H7 (cell line): ENCODE measurements at regions not wholly inside any gene's neighbourhood (a gene's known extent, or its start where the extent isn't known, plus 50 kb on each side); places are given as distances from the start of the nearest gene placed in this dataset.
"Not testable (repeated sequence)": the region's sequence is repeated elsewhere in the genome, so short reads cannot be mapped to it uniquely, and the experiment has no call there.

Experiments
- DNase-seq: peaks from one replicate; pipeline ENCODE4 v3.0.0; 2012
- H3K27me3 ChIP-seq: 2 replicates; pipeline ENCODE4 v1.6.0; 2011; ENCODE audit warnings: mild to moderate bottlenecking, low read length; ENCODE audit not compliant: control insufficient read depth, insufficient read depth
- H3K36me3 ChIP-seq: replicated peaks from 2 replicates; pipeline ENCODE4 v1.5.1; 2011; ENCODE audit warnings: low read length; ENCODE audit not compliant: control insufficient read depth, insufficient read depth
- H3K4me3 ChIP-seq: 2 replicates; pipeline ENCODE4 v1.5.1; 2011; ENCODE audit warnings: low read depth, mild to moderate bottlenecking, control low read depth, low read length, moderate library complexity; ENCODE audit not compliant: insufficient read depth

DNA sequence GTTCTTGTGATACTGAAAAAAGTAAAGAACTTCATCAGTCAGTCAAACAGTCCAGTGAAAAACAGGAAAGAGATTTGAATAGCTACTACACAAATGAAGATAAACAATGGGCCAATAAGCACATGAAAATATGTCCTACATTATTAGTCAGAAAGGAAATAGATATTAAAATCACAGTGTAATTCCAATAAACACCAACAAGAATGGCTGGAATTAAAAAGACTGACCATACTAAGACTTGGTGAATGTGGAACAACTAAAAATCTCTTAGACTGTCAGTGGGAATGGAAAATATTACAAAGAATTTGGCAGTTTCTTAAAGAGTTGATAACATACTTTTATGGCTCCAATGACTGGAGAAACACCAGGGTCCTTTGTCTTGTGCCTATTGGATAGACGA is 241.8 kb upstream of the USP24 start:
- no peak for DNase-seq
- Histone ChIP-seq H3K4me3 (no peak overlapping the region), H3K36me3 (no peaks in the 10 kb centered on the region), H3K27me3 (no peaks in the 10 kb centered on the region)

DNA sequence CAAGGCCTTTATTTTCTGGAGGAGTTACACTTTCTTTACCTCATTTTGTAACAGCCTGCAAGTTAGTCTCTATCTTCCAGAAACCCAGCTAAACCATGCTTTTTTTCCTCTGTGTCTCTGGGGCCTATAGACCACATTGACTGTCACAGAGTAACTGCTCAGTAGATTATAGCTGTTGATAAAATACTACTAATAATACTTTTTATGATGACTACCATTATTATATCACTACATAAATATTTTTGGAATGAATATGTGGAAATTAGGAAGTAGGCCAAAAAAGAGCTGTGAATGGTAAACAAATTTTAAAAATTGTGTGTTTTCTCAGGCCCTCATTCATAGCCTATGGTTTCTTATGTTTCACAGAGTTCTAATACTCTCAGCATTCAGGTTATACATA is 233.1 kb upstream of the USP24 start:
- no peak for DNase-seq
- Histone ChIP-seq H3K4me3 (no peak overlapping the region), H3K36me3 (no peaks in the 10 kb centered on the region), H3K27me3 (no peaks in the 10 kb centered on the region)

DNA sequence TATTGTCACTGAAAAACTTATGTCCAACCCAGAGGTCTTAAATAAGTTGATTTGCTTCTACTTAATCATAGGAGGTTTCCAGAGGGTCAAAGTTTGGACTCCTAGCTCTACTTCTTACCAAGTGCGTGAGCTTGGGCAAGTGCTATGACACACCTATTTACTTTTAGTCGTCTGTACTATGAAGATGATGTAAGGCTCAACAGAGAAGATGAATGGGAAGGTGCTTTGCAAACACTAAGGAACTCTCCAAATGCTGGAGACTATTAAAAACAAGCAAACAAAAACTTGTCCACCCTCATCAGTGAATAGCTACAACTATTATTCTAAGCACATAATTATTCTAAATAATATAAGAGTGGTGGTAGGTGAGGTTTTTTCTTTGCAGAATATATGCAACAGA is 232.3 kb upstream of the USP24 start:
- no peaks in the 10 kb centered on the region for H3K27me3 ChIP-seq
- H3K4me3 ChIP-seq = no peak overlapping the region
- H3K36me3 ChIP-seq = no peaks in the 10 kb centered on the region
- no peak for DNase-seq

DNA sequence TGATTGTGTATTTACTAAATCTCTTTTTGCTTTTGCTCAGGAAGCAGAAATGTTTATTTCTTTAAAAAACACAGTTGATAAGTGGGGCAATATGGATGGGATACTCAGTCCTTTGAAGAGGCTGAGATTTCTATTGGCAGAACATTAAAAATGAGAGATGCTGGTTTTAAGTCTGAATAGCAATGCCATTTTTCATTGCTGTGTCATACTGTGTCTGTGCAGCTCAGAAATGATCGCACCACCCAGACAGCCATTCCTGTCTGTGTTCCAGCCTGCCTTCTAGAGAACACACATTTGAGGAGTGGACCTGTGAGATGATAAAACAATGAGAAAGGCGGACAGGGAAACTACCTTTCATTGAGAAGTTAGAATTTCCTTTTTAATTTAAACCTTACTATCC is 231.2 kb upstream of the USP24 start:
- DNase-seq = no peak
- no peak overlapping the region for H3K4me3 ChIP-seq
- no peaks in the 10 kb centered on the region for H3K36me3 ChIP-seq
- no peaks in the 10 kb centered on the region for H3K27me3 ChIP-seq

DNA sequence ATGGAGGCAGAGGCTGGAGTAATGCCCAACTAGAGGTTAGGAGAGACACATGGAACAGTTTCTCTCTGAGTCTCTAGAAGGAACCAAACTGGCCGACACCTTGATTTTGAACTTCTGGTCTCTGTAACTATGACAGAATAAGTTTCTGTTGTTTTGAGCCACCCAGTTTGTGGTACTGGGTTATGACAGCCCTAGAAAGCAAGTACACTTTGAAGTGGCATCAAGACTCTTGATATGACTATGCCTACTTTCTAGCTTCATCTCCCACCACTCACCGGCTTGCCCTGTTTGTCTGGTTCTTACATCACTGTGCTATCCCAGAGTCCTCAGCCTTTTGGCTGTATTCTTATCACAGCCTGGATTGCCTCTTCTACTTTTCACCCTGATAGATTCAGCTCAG is 230.3 kb upstream of the USP24 start:
- no peak for DNase-seq
- no peaks in the 10 kb centered on the region for H3K36me3 ChIP-seq
- no peak overlapping the region for H3K4me3 ChIP-seq
- no peaks in the 10 kb centered on the region for H3K27me3 ChIP-seq

DNA sequence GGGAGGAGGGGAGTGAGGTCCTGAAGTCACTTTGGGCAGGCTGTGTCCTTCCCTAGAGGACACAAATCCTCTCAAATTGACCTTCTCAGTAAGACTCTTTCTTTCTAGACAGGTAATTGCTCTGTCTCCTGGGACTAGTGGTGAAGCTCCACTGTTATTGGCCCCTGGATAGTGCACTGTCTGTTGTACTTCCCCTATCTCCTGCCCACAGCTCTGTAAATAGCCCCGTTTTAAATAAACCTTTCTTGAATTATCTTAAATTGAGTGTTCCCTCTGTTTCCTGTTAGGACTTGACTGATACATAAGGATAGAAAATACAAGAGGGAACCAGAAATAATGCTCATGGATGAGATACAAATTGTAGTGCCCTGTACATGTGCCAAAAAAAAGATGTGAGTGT is 229.5 kb upstream of the USP24 start:
- H3K27me3 ChIP-seq = no peaks in the 10 kb centered on the region
- no peak for DNase-seq
- H3K4me3 ChIP-seq = no peak overlapping the region
- H3K36me3 ChIP-seq = no peaks in the 10 kb centered on the region

DNA sequence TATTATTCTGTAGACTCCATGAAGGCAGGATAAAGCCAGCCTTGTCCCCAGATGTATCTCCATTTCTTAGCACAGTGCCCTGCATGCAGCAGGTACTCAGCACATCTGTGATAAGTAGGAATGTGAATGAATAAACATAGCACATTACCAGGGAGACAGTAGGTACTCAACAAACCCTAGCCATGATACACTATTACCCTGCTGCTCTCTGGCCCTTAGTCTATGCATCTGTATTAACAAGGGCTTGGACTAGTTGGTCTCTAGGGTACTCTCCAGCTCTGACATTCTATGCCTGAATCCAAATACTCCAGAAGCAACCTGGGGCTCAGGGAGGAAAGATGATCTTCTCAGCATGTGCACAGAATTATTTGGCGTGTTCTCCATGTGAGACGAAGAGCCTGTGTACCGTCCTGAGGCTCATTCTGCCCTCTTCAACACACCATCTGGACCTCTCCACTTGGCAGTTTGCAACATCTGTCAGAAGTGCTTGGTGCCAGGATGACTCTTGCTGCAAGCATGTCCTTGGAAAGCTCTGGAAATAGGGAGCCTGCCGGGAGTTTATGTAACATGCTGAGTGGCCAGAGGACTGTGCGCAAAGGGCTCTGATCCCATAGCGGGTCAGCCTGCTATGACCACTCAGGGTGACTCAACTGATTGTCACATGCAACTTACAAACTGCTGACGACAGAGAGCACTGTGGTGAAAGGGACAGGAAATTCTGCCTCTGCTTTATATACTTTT is 228.2 kb upstream of the USP24 start:
- Histone ChIP-seq H3K4me3 (no peak overlapping the region), H3K27me3 (no peaks in the 10 kb centered on the region), H3K36me3 (no peaks in the 10 kb centered on the region)
- DNase-seq = no peak

DNA sequence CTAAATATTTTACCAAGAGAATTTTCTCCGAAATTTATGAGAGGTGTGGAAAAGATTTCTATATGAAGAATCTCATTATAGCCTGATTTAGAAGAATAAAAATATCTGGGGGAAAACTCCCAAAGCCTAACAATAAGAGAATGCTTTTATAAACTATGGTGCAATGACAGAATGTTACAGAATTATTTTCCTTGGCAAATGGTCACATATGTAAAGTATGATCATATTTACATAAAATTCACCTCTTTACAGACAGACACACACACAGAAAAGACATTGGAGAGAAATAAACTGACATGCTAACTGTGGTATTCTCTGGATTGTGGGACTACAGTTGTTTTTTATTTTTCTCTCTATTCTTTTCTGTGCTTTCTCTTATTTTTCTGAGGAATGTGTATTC is 226.3 kb upstream of the USP24 start:
- no peak for DNase-seq
- Histone ChIP-seq H3K36me3 (no peaks in the 10 kb centered on the region), H3K27me3 (no peaks in the 10 kb centered on the region), H3K4me3 (no peak overlapping the region)

DNA sequence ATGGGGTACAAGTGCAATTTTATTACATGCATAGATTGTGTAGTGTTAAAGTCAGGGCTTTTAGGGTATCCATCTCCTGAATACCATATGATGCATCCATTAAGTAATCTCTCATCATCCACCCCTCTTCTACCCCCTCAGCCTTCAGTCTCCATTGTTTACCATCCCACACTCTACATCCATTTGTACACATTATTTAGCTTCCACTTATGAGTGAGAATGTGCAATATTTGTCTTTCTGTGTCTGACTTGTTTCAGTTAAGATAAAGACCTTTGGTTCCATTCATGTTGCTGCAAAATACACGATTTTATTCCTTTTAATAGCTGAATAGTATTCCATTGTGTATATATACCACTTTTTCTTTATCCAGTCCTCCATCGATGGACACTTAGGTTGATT is 222.5 kb upstream of the USP24 start:
- H3K4me3 ChIP-seq = no peak overlapping the region
- no peaks in the 10 kb centered on the region for H3K36me3 ChIP-seq
- DNase-seq = no peak
- no peaks in the 10 kb centered on the region for H3K27me3 ChIP-seq

DNA sequence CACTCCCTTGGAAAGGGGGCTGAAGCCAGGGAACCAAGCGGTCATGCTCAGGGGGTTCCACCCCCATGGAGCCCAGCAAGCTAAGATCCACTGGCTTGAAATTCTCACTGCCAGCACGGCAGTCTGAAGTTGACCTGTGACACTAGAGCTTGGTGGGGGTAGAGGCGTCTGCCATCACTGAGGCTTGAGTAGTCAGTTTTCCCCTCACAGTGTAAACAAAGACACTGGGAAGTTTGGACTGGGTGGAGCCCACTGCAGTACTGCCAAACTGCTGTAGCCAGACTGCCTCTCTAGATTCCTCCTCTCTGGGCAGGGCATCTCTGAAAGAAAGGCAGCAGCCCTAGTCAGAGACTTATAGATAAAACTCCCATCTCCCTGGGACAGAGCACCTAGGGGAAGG is 215.6 kb upstream of the USP24 start:
- H3K27me3 ChIP-seq, DNase-seq, H3K4me3 ChIP-seq: not testable (repeated sequence)

DNA sequence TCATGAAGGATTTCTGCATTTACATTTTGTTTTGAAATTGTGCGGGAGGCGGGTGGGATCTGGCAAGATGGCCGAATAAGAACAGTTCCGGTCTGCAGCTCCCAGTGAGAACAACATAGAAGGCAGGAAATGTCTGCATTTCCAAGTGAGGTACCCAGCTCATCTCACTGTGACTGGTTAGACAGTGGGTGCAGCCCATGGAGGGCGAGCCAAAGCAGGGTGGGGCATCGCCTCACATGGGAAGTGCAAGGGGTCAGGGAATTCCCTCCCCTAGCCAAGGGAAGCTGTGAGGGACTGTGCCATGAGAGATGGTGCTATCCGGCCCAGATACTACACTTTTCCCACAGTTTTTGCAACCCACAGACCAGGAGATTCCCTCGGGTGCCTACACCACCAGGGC is 215.0 kb upstream of the USP24 start:
- H3K36me3 ChIP-seq, H3K27me3 ChIP-seq, H3K4me3 ChIP-seq, DNase-seq: not testable (repeated sequence)

More for the DNA sequence above, 215.6 kb upstream of the USP24 start:
- not testable (repeated sequence) for H3K36me3 ChIP-seq

DNA sequence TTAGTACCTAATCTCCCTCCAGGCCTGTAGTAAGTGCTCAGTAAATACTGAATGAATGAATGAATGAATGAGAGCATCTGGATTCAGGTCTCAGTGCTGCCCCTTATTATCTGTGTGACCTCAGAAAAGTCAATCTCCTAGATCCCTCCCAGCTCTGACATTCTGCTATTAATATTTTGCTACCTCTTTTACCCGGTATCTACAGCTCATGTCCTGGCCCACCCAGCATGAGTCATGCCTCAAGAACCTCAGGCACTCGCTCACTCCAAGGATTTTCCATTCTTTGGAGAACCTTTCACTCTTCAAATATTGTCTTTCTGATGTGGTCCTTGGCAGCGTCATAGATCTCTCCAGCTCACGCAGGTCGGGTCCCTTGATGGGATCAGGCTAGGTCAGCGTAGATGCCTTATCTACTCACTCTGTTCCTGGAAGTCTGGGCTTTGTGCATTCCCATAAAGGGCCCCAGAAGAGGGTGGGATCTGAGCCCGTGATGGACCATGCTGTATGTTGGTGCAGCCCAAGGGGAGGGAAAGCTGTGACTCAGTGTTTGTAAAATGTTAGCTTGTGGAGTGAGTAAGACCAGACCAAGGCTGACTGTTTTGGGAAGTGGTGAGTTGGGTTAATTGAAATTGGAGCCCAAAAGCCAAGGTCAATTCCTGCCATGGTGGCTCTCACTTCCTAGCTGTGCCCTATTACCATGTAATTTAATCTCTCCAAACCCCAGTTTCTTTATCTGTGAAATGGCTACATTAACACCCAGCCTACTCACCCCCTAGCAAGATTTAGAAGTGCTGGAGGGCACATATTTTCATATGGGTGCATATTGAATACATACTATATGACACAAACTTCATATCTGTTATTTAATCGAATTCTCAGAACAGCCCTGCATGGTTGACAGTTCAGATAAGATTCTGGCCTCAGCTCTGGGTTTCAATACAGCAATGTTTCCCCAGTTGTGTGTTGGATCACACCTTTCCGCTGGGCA is 214.1 kb upstream of the USP24 start:
- no peak for DNase-seq
- H3K27me3 ChIP-seq = no peaks in the 10 kb centered on the region
- H3K4me3 ChIP-seq = no peak overlapping the region
- no peaks in the 10 kb centered on the region for H3K36me3 ChIP-seq

DNA sequence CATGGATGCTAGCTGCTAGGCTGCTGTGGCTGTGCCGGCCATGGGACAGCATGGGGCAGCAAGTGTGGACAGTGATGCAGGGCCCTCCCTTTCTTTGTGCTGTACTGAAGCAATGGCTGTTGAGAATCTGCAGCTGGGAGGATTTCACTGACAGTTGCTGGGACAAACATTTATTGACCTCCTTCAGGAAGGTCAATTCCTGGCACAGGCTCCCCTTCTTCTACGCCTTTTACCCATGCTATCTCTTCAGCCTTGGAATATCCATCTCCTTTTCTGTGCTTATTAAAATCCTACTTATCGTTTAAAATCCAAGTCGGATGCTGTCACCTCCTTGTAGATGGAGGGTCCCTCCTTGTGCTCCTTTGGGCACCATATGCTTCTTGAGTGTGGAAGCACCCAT is 213.1 kb upstream of the USP24 start:
- no peak overlapping the region for H3K4me3 ChIP-seq
- H3K36me3 ChIP-seq = no peaks in the 10 kb centered on the region
- no peaks in the 10 kb centered on the region for H3K27me3 ChIP-seq
- no peak for DNase-seq

DNA sequence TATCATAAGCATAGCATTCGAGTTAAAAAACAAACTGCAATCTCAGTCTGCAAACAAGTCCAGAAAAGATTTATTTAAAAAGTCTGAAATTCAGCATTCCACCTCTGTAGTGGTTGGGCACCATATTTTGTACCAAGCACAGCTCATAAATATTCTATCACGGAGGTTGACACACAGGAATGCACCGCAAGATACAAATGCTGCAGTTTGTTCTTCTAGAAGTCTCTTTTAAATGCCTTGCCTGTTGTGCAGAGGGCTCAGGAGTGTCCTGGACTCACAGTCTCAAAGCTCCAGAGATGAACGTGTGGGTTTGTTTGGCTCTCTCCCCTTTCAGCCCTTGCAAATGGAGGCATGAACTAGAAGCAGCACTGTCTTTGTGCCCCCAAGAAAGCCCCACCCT is 212.4 kb upstream of the USP24 start:
- Histone ChIP-seq H3K4me3 (no peak overlapping the region), H3K36me3 (no peaks in the 10 kb centered on the region), H3K27me3 (no peaks in the 10 kb centered on the region)
- DNase-seq = no peak

DNA sequence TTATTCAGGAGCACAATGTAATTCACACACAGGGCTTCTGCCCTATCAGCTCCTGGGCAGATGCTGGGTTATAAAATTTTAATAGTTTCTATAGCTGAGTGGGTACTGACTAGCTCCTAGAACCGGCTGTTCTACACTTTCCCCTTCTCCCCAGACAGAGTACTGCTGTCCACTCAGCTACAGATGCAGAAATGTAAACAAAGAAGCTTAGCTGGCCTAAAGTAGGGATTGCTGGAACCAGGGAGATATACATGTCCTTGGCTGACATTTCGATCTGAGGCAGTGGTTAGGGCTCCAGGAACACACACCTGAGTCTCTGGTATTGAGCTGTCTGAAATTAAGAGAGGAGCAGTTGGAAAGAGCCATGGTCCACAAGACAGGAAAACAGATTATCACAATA is 211.5 kb upstream of the USP24 start:
- DNase-seq = no peak
- H3K27me3 ChIP-seq = no peaks in the 10 kb centered on the region
- no peak overlapping the region for H3K4me3 ChIP-seq
- H3K36me3 ChIP-seq = no peaks in the 10 kb centered on the region
